ENCODE measurements at regions not wholly inside any gene's neighbourhood (a gene's known extent, or its start where the extent isn't known, plus 50 kb on each side); places are given as distances from the start of the nearest gene placed in this dataset.

GRCh38 chr4:120440730-120441129, 374.1 kb upstream of the MAD2L1 start:
- H3K36me3 ChIP-seq (replicated peaks in 1 of 2; ENCODE audit: insufficient read depth in 1 of 2, low read depth in 2 of 2): no peaks in the 10 kb centered on the region
- no peak overlapping the region for H3K4me3 ChIP-seq
- H3K9me3 ChIP-seq: no peaks in the 10 kb centered on the region
- intact Hi-C loops (cut with DNase I): no loop called here
- ATAC-seq (no peak), DNase-seq (no peak)
- H3K27ac ChIP-seq: no peak overlapping the region
- 38 to 49% methylated on average over 3 of the region's 3 CpGs for WGBS, 2 donors
- H3K27me3 ChIP-seq: no peaks in the 10 kb centered on the region
- no peaks in the 10 kb centered on the region for H3K4me1 ChIP-seq
- no peak for TF ChIP-seq CTCF (IDR thresholded peaks at IDR 0.05)
- TF ChIP-seq POLR2A (IDR thresholded peaks at IDR 0.05): no peak

GRCh38 chr4:120435179-120435578, 368.5 kb upstream of the MAD2L1 start:
- H3K36me3 ChIP-seq (replicated peaks in 1 of 2; ENCODE audit: insufficient read depth in 1 of 2, low read depth in 2 of 2): no peaks in the 10 kb centered on the region
- no peaks in the 10 kb centered on the region for H3K27me3 ChIP-seq
- 56 to 64% methylated on average over 5 of the region's 5 CpGs for WGBS, 2 donors
- TF ChIP-seq CTCF (IDR thresholded peaks at IDR 0.05): no peak
- no peaks in the 10 kb centered on the region for H3K9me3 ChIP-seq
- intact Hi-C loops (cut with DNase I): no loop called here
- H3K27ac ChIP-seq: no peak overlapping the region
- ATAC-seq (no peak), DNase-seq (no peak)
- no peaks in the 10 kb centered on the region for H3K4me1 ChIP-seq
- no peak overlapping the region for H3K4me3 ChIP-seq

- Histone ChIP-seq H3K4me1 (no peaks in the 10 kb centered on the region), H3K27me3 (no peaks in the 10 kb centered on the region), H3K9me3 (no peaks in the 10 kb centered on the region), H3K36me3 (replicated peaks in 1 of 2; ENCODE audit: insufficient read depth in 1 of 2, low read depth in 2 of 2) (no peaks in the 10 kb centered on the region), H3K4me3 (no peak overlapping the region), H3K27ac (no peak overlapping the region)
- intact Hi-C loops (cut with DNase I): no loop called here
- ATAC-seq: no peak
- TF ChIP-seq CTCF (IDR thresholded peaks at IDR 0.05): no peak
- TF ChIP-seq POLR2A (IDR thresholded peaks at IDR 0.05): no peak
- DNase-seq: no peak
- WGBS, 2 donors: 77 to 79% methylated on average over 2 of the region's 2 CpGs
Measured at GRCh38 chr4:120434756-120435155, 368.1 kb upstream of the MAD2L1 start.

GRCh38 chr4:120432301-120432860, 365.7 kb upstream of the MAD2L1 start:
- intact Hi-C loops (cut with DNase I): no loop called here
- no peaks in the 10 kb centered on the region for H3K36me3 ChIP-seq (replicated peaks in 1 of 2; ENCODE audit: insufficient read depth in 1 of 2, low read depth in 2 of 2)
- H3K27ac ChIP-seq: no peak overlapping the region
- no peaks in the 10 kb centered on the region for H3K9me3 ChIP-seq
- H3K4me1 ChIP-seq: no peaks in the 10 kb centered on the region
- no peaks in the 10 kb centered on the region for H3K27me3 ChIP-seq
- H3K4me3 ChIP-seq: no peak overlapping the region
- WGBS, 2 donors: 66 to 67% methylated on average over 3 of the region's 3 CpGs
- TF ChIP-seq CTCF (IDR thresholded peaks at IDR 0.05) (no peak), POLR2A (IDR thresholded peaks at IDR 0.05) (no peak)
- DNase-seq (no peak), ATAC-seq (no peak)

DNA sequence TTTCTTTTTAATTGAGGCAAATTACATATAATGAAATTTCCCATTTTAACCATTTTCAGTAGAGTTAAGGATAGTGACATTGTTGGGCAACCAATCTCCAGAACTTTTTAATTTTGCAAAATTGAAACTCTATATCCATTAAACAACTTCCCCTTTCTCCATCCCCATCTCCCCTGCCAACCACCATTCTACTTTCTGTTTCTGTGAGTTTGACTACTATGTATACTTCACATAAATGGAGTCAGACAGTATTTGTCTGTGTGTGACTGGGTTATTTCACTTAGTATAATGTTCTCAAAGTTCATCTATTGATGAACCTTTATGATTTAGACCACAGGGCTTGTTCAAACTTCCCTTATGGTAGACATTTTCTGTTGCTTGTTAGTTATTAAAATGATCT, 364.5 kb upstream of the MAD2L1 start:
- no peaks in the 10 kb centered on the region for H3K9me3 ChIP-seq
- no peak for ATAC-seq

More for the DNA sequence above, 364.5 kb upstream of the MAD2L1 start:
- Histone ChIP-seq H3K27ac (no peak overlapping the region), H3K4me3 (no peak overlapping the region), H3K27me3 (no peaks in the 10 kb centered on the region), H3K4me1 (no peaks in the 10 kb centered on the region), H3K36me3 (replicated peaks in 1 of 2; ENCODE audit: insufficient read depth in 1 of 2, low read depth in 2 of 2) (no peaks in the 10 kb centered on the region)
- no peak for DNase-seq
- intact Hi-C loops (cut with DNase I): no loop called here
- no peak for TF ChIP-seq CTCF (IDR thresholded peaks at IDR 0.05)
- TF ChIP-seq POLR2A (IDR thresholded peaks at IDR 0.05): no peak
